H9 (cell line): ENCODE measurements at regions not wholly inside any gene's neighbourhood (a gene's known extent, or its start where the extent isn't known, plus 50 kb on each side); places are given as distances from the start of the nearest gene placed in this dataset.

Source experiments
- DNase-seq: peaks from one replicate; pipeline ENCODE4 v3.0.0-alpha.2; 2017
- H2AFZ ChIP-seq: one replicate; pipeline ENCODE4 v1.6.1; 2013; ENCODE audit warnings: mild to moderate bottlenecking, low read length, control low read depth, moderate library complexity
- H2AK5ac ChIP-seq: 2 replicates; pipeline ENCODE4 v1.6.1; 2013; ENCODE audit warnings: low read length, control low read depth, mixed read lengths; ENCODE audit not compliant: insufficient read length
- H2BK120ac ChIP-seq: one replicate; pipeline ENCODE4 v1.6.1; 2013; ENCODE audit warnings: low read depth, mild to moderate bottlenecking, low read length, control low read depth, inconsistent platforms; ENCODE audit not compliant: poor library complexity, severe bottlenecking
- H2BK12ac ChIP-seq: 2 replicates; pipeline ENCODE4 v1.6.1; 2013; ENCODE audit warnings: low read length, control low read depth, mixed read lengths, low read depth; ENCODE audit not compliant: insufficient read length
- H2BK15ac ChIP-seq: 2 replicates; pipeline ENCODE4 v1.6.1; 2013; ENCODE audit warnings: low read depth, low read length, control low read depth
- H2BK20ac ChIP-seq: one replicate; pipeline ENCODE4 v1.6.1; 2013; ENCODE audit warnings: low read depth, mild to moderate bottlenecking, low read length, control low read depth, inconsistent platforms; ENCODE audit not compliant: poor library complexity, severe bottlenecking
- H2BK5ac ChIP-seq: 2 replicates; pipeline ENCODE4 v1.6.1; 2013; ENCODE audit warnings: low read length, control low read depth, mixed read lengths; ENCODE audit not compliant: insufficient read length
- H3K14ac ChIP-seq: 2 replicates; pipeline ENCODE4 v1.6.1; 2013; ENCODE audit warnings: low read length, control low read depth; ENCODE audit not compliant: insufficient read depth
- H3K18ac ChIP-seq: 2 replicates; pipeline ENCODE4 v1.6.1; 2013; ENCODE audit warnings: low read depth, mild to moderate bottlenecking, mixed read lengths, low read length, control low read depth; ENCODE audit not compliant: insufficient read length
- H3K23ac ChIP-seq: 2 replicates; pipeline ENCODE4 v1.6.1; 2013; ENCODE audit warnings: low read length, control low read depth, mixed read lengths, low read depth; ENCODE audit not compliant: insufficient read length
- H3K23me2 ChIP-seq: 2 replicates; pipeline ENCODE4 v1.6.1; 2013; ENCODE audit warnings: low read depth, mild to moderate bottlenecking, mixed read lengths, low read length, control low read depth; ENCODE audit not compliant: insufficient read length, poor library complexity, severe bottlenecking
- H3K27ac ChIP-seq: 2 replicates; pipeline ENCODE4 v1.5.1; 2013; ENCODE audit warnings: low read length, control low read depth, mixed read lengths, low read depth; ENCODE audit not compliant: insufficient read length
- H3K27me3 ChIP-seq: 2 replicates; pipeline ENCODE4 v1.6.1; 2013; ENCODE audit warnings: low read length, control low read depth, inconsistent platforms; ENCODE audit not compliant: insufficient read depth
- H3K4ac ChIP-seq: 2 replicates; pipeline ENCODE4 v1.6.1; 2013; ENCODE audit warnings: low read depth, mild to moderate bottlenecking, control low read depth, inconsistent platforms, low read length, moderate library complexity
- H3K4me1 ChIP-seq: 2 replicates; pipeline ENCODE4 v1.6.1; 2013; ENCODE audit warnings: low read length, control low read depth, inconsistent platforms; ENCODE audit not compliant: insufficient read depth
- H3K4me2 ChIP-seq: 2 replicates; pipeline ENCODE4 v1.6.1; 2013; ENCODE audit warnings: low read length, control low read depth, mixed read lengths; ENCODE audit not compliant: insufficient read length, insufficient read depth
- H3K56ac ChIP-seq: 2 replicates; pipeline ENCODE4 v1.6.1; 2013; ENCODE audit warnings: low read depth, mild to moderate bottlenecking, mixed read lengths, low read length, control low read depth; ENCODE audit not compliant: insufficient read length
- H3K79me1 ChIP-seq: 2 replicates; pipeline ENCODE4 v1.6.1; 2013; ENCODE audit warnings: low read depth, mild to moderate bottlenecking, moderate library complexity, low read length, control low read depth, inconsistent platforms; ENCODE audit not compliant: insufficient read depth, poor library complexity, severe bottlenecking
- H3K79me2 ChIP-seq: 2 replicates; pipeline ENCODE4 v1.6.1; 2013; ENCODE audit warnings: low read length, control low read depth, inconsistent platforms; ENCODE audit not compliant: insufficient read depth
- H3K9ac ChIP-seq: 2 replicates; pipeline ENCODE4 v1.6.1; 2013; ENCODE audit warnings: low read length, control low read depth, mixed read lengths; ENCODE audit not compliant: insufficient read length; ENCODE audit errors: extremely low read depth
- H3K9me3 ChIP-seq: one replicate; pipeline ENCODE4 v1.6.1; 2013; ENCODE audit warnings: low read depth, low read length, inconsistent platforms; ENCODE audit not compliant: control insufficient read depth
- H3T11ph ChIP-seq: one replicate; pipeline ENCODE4 v1.6.1; 2013; ENCODE audit warnings: mild to moderate bottlenecking, low read length, control low read depth, inconsistent platforms
- H4K20me1 ChIP-seq: one replicate; pipeline ENCODE4 v1.6.1; 2013; ENCODE audit not compliant: control insufficient read depth, insufficient read length, insufficient read depth
- H4K5ac ChIP-seq: 2 replicates; pipeline ENCODE4 v1.6.1; 2013; ENCODE audit warnings: low read depth, mild to moderate bottlenecking, mixed read lengths, low read length, control low read depth; ENCODE audit not compliant: insufficient read length
- H4K8ac ChIP-seq: replicated peaks from 2 replicates; pipeline ENCODE4 v1.6.1; 2013; ENCODE audit warnings: low read length, control low read depth, mixed read lengths, low read depth; ENCODE audit not compliant: insufficient read length
- H4K91ac ChIP-seq: 2 replicates; pipeline ENCODE4 v1.6.1; 2013; ENCODE audit warnings: low read depth, mild to moderate bottlenecking, moderate library complexity, mixed read lengths, low read length, control low read depth; ENCODE audit not compliant: insufficient read length
- H3K27ac Mint-ChIP-seq, 3 experiments: 2 replicates in 2 of 3; 3 replicates in 1 of 3; pipeline ENCODE4 v1.8.0; 2020 to 2021; ENCODE audit warnings: mixed read lengths in 3 of 3, mild to moderate bottlenecking in 1 of 3, moderate library complexity in 1 of 3
- H3K27me3 Mint-ChIP-seq: 2 replicates; pipeline ENCODE4 v1.8.0; 2021; ENCODE audit warnings: low read depth, mild to moderate bottlenecking, moderate library complexity, mixed read lengths
- H3K36me3 Mint-ChIP-seq, 3 experiments: 2 replicates in 2 of 3; 3 replicates in 1 of 3; pipeline ENCODE4 v1.8.0; 2020 to 2021; ENCODE audit warnings: low read depth in 3 of 3, mixed read lengths in 3 of 3; ENCODE audit not compliant: insufficient read depth in 1 of 3
- H3K4me1 Mint-ChIP-seq, 2 experiments: 2 replicates each; pipeline ENCODE4 v1.8.0; 2020; ENCODE audit warnings: mixed read lengths in 2 of 2
- H3K4me3 Mint-ChIP-seq, 2 experiments: 2 replicates in 1 of 2; 3 replicates in 1 of 2; pipeline ENCODE4 v1.8.0; 2020 to 2021; ENCODE audit warnings: mild to moderate bottlenecking in 2 of 2, mixed read lengths in 2 of 2, moderate library complexity in 1 of 2
- H3K9me3 Mint-ChIP-seq, 2 experiments: 2 replicates in 1 of 2; 3 replicates in 1 of 2; pipeline ENCODE4 v1.8.0; 2020; ENCODE audit warnings: mild to moderate bottlenecking in 2 of 2, mixed read lengths in 2 of 2, moderate library complexity in 1 of 2
- WGBS: extraction: QIAGEN DNeasy Blood & Tissue Kit; methylation state at CpG from one replicate; pipeline ENCODE4 v1.1.7; 2013; ENCODE audit warnings: missing lambda C conversion rate, low lambda C conversion rate, mixed read lengths; ENCODE audit not compliant: insufficient read length; ENCODE audit errors: extremely low coverage; 5-methylcytosine and 5-hydroxymethylcytosine counted together
- TF ChIP-seq, protein P1 (sequence below): fragments of 200-600 bp; sonication (generic); conservative IDR thresholded peaks from 3 replicates; pipeline ENCODE4 v1.8.0; 2021; ENCODE audit warnings: antibody characterized with exemption, mild to moderate bottlenecking

DNA sequence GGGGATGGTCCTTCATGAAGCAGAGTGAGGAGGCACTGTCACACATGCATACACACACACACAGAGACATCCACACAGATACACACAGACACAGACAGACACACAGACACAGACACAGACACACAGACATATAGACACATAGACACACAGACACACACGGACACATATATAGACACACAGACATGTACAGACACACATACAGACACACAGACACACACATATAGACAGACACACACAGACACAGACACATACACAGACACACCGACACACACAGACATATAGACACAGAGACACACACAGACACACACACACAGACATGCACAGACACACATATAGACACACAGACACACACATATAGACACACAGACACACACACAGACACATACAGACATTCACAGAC lies 173.9 kb downstream of the URI1 start:
- no peak overlapping the region for H2BK12ac ChIP-seq
- Mint-ChIP-seq H3K27me3 (peaks cover 2% of the 10 kb centered on the region), H3K27ac (no peak overlapping the region), H3K4me3 (no peak overlapping the region), H3K9me3 (no peaks in the 10 kb centered on the region), H3K36me3 (no peaks in the 10 kb centered on the region; a peak in 1 of 7 replicates), H3K4me1 (peaks cover 2 to 4% of the 10 kb centered on the region in 2 experiments; a peak in 3 of 4 replicates)
- H2BK120ac ChIP-seq, result no peak overlapping the region
- no peak overlapping the region for H3K23ac ChIP-seq
- H4K8ac ChIP-seq, result no peak overlapping the region
- H2BK5ac ChIP-seq, result no peak overlapping the region
- H2BK20ac ChIP-seq, result no peak overlapping the region
- TF ChIP-seq, protein P1, sequence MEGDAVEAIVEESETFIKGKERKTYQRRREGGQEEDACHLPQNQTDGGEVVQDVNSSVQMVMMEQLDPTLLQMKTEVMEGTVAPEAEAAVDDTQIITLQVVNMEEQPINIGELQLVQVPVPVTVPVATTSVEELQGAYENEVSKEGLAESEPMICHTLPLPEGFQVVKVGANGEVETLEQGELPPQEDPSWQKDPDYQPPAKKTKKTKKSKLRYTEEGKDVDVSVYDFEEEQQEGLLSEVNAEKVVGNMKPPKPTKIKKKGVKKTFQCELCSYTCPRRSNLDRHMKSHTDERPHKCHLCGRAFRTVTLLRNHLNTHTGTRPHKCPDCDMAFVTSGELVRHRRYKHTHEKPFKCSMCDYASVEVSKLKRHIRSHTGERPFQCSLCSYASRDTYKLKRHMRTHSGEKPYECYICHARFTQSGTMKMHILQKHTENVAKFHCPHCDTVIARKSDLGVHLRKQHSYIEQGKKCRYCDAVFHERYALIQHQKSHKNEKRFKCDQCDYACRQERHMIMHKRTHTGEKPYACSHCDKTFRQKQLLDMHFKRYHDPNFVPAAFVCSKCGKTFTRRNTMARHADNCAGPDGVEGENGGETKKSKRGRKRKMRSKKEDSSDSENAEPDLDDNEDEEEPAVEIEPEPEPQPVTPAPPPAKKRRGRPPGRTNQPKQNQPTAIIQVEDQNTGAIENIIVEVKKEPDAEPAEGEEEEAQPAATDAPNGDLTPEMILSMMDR, result no peak
- H3K4me2 ChIP-seq, result no peak overlapping the region
- no peak overlapping the region for H3K4ac ChIP-seq
- H3K79me1 ChIP-seq, result no peaks in the 10 kb centered on the region
- DNase-seq, result no peak
- WGBS, result no CpG with 5 or more reads among the region's 2 CpGs
- no peaks in the 10 kb centered on the region for H3K79me2 ChIP-seq
- no peaks in the 10 kb centered on the region for H3K9me3 ChIP-seq
- no peak overlapping the region for H3K27ac ChIP-seq
- H3K56ac ChIP-seq, result no peak overlapping the region
- H2AK5ac ChIP-seq, result no peak overlapping the region
- no peak overlapping the region for H2BK15ac ChIP-seq
- H4K91ac ChIP-seq, result no peak overlapping the region
- H3K18ac ChIP-seq, result no peak overlapping the region
- H4K5ac ChIP-seq, result no peak overlapping the region
- H3K9ac ChIP-seq, result no peak overlapping the region
- H4K20me1 ChIP-seq, result peaks cover 2% of the 10 kb centered on the region
- no peak overlapping the region for H2AFZ ChIP-seq
- H3K4me1 ChIP-seq, result no peaks in the 10 kb centered on the region
- no peak overlapping the region for H3T11ph ChIP-seq
- no peaks in the 10 kb centered on the region for H3K23me2 ChIP-seq
- H3K27me3 ChIP-seq, result no peaks in the 10 kb centered on the region; the same call in 1 of the 2 replicates
- H3K14ac ChIP-seq, result no peak overlapping the region
